GM12875 (cell line): ENCODE measurements at regions not wholly inside any gene's neighbourhood (a gene's known extent, or its start where the extent isn't known, plus 50 kb on each side); places are given as distances from the start of the nearest gene placed in this dataset.

Experiments used
- H3K4me3 ChIP-seq: one replicate; pipeline ENCODE4 v1.5.1; 2011; ENCODE audit warnings: low read depth, low read length, control low read depth
- TF ChIP-seq, protein P1 (sequence below): IDR thresholded peaks from 2 replicates; pipeline ENCODE4 v1.5.1; 2011; ENCODE audit warnings: low read depth, mild to moderate bottlenecking, control low read depth, inconsistent platforms, low read length, moderate library complexity, borderline replicate concordance; ENCODE audit not compliant: insufficient read depth

- TF ChIP-seq, protein P1, sequence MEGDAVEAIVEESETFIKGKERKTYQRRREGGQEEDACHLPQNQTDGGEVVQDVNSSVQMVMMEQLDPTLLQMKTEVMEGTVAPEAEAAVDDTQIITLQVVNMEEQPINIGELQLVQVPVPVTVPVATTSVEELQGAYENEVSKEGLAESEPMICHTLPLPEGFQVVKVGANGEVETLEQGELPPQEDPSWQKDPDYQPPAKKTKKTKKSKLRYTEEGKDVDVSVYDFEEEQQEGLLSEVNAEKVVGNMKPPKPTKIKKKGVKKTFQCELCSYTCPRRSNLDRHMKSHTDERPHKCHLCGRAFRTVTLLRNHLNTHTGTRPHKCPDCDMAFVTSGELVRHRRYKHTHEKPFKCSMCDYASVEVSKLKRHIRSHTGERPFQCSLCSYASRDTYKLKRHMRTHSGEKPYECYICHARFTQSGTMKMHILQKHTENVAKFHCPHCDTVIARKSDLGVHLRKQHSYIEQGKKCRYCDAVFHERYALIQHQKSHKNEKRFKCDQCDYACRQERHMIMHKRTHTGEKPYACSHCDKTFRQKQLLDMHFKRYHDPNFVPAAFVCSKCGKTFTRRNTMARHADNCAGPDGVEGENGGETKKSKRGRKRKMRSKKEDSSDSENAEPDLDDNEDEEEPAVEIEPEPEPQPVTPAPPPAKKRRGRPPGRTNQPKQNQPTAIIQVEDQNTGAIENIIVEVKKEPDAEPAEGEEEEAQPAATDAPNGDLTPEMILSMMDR, result no peak
- no peak overlapping the region for H3K4me3 ChIP-seq
Measured at GRCh38 chr11:33630936-33631748, 69.5 kb downstream of the C11orf91 start.

DNA sequence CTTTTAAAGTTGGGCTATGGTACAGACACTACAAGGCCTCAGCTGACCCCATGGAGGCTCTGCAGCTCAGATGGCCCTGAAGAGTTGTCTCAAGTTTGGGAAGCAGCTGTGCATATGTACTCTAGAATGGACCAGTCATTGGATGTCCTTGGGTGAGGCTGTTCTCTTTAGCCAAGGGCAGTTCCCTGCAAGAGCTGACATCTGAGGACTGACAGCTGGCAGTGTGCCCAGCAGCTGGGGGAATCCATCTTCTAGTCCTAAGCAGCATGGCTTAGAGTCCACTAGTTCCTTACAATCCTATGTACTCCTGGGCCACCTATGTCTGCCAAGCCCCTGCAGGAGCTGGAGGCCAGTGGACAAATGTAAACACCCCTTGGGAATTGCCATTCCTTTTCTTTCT, 76.5 kb downstream of the C11orf91 start:
- no peak overlapping the region for H3K4me3 ChIP-seq
- TF ChIP-seq, protein P1, result no peak

DNA sequence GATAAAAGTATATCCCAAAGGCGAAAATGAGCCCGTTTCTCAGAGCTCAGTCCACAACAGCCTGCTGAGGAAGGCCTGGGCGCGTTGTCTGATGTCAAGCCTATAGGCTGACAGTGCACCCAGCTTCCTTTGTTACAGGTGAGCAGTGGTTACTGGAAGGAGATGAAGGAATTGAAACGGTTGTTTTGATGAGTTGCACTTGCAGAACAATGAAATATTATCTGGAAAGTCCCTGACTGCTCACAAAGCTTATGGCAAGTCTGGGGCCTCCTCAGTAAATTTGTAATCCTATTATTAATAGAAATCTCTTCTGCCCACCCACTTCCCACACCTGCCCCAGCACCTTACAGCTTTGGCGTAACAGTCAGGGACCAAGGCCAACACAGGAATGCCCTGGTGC, 77.8 kb downstream of the C11orf91 start:
- no peak overlapping the region for H3K4me3 ChIP-seq
- TF ChIP-seq, protein P1, result no peak

- TF ChIP-seq, protein P1, result no peak
- no peak overlapping the region for H3K4me3 ChIP-seq
Measured at GRCh38 chr11:33622186-33622585, 78.4 kb downstream of the C11orf91 start.

DNA sequence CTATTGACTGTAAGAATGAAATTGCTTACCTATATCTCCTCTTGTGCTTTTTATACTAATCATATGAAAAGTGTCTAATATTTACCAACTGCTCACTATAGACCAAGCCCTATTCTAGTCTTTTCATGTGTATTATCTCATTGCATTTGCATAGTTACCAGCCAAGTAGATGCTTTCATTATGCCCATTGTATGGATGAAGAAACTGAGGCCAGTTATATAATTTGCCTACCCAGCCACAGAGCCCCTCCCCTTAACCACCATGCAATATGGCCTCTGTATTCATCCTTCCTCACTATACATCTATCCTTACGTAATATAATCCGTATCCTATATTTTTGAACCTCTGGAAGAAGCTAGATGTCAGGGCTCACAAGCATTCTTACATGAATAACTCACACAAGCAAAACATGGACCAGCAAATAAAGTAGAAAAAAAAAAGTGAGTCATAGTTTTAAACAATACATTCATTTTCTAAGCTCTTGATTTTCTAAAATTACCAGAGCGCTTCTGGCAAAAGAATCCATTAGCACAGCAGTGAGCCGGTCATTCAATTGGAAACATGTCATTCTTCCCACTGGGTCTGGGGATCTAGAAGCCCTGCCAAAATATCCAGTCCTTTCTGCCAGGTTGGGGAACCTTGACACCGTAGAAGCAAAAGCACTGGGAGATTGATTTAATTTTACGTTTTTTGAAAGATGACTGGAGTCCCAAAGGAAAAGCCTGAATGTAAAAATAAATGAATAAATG, 80.0 kb downstream of the C11orf91 start:
- TF ChIP-seq, protein P1, result no peak
- H3K4me3 ChIP-seq, result no peak overlapping the region

DNA sequence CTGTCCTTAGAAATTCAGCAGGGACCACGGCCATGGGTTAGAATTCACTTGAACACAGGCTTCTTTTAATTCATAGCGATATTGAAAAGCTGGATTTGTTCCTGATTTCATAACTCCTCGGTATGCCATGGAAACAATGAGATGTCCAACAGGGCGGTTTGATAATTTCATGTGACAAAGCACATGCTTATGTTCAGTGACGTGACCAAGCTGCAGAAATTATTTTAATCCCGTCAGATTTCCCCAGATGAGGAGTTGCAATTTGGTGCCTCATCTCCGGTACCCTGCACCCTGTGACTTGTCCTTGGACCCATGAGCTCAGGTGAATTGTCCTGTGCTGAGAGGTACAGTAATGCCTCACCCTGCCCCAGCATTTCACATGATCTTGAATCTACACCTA, 81.7 kb downstream of the C11orf91 start:
- TF ChIP-seq, protein P1, result no peak
- no peak overlapping the region for H3K4me3 ChIP-seq

DNA sequence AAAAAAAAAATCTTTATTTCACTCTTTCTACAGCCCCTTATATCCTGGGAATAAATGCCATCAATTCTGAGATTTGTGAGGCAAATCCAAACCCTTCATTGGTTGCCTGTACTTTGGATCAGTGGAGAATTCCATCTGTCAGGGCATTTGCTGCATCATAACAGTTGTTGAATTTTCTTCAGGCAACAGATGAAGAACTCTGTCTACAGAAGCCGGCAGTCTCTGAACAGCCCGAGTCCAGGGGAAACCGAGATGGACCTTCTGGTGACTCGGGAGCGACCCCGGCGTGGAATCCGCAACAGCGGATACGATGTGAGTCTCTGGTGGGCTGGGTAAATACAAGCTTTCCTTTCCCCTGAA, 82.3 kb downstream of the C11orf91 start:
- H3K4me3 ChIP-seq, result no peak overlapping the region
- TF ChIP-seq, protein P1, result no peak
